ENCODE measurements at regions not wholly inside any gene's neighbourhood (a gene's known extent, or its start where the extent isn't known, plus 50 kb on each side); places are given as distances from the start of the nearest gene placed in this dataset.

- no peak for TF ChIP-seq ATF6 (CRISPR knock-in tag; conservative IDR thresholded peaks at IDR 0.05)
- no peak for TF ChIP-seq ZNF318 (CRISPR knock-in tag; IDR thresholded peaks at IDR 0.05)
- no peak for TF ChIP-seq ZHX1 (CRISPR knock-in tag; IDR thresholded peaks at IDR 0.05; ENCODE audit: low read depth)
- TF ChIP-seq POLR2AphosphoS5 (IDR thresholded peaks at IDR 0.05; ENCODE audit: low read depth, low read length) = no peak
- no peak for TF ChIP-seq HMGA1 (CRISPR knock-in tag; conservative IDR thresholded peaks at IDR 0.05)
- TF ChIP-seq LBX2 (CRISPR knock-in tag; IDR thresholded peaks at IDR 0.05; ENCODE audit: borderline replicate concordance) = no peak
- TF ChIP-seq CTCF (CRISPR knock-in tag; IDR thresholded peaks at IDR 0.05) = no peak
- no peak for TF ChIP-seq TFE3 (CRISPR knock-in tag; IDR thresholded peaks at IDR 0.05)
These were observed 320.2 kb downstream of the MAP2K6 start for GRCh38 chr17:69734656-69735055.

Data from HepG2 (cell line).